ENCODE measurements at regions not wholly inside any gene's neighbourhood (a gene's known extent, or its start where the extent isn't known, plus 50 kb on each side); places are given as distances from the start of the nearest gene placed in this dataset.
"Not testable (repeated sequence)": the region's sequence is repeated elsewhere in the genome, so short reads cannot be mapped to it uniquely, and the experiment has no call there.

DNA sequence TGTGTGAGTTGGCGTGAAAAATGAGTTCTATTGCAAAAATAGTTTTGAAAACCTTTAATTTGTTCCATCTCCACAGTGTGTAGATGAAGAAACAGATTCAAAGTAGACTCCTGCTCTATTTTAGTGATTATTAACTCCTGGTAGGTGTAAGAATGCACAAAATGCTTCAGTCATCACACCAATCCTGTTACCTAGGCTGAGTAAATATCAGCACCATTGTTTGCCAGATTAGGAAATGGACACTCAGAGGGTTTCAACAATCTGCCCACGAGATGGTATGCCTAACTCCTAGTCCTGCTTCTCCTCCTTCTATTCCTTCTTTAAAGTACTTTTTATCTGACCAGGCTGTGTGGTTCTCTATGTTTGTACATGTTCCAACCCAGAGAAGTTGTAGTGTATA, 108.9 kb upstream of the AHI1 start:
- DNase-seq, result no peak

DNA sequence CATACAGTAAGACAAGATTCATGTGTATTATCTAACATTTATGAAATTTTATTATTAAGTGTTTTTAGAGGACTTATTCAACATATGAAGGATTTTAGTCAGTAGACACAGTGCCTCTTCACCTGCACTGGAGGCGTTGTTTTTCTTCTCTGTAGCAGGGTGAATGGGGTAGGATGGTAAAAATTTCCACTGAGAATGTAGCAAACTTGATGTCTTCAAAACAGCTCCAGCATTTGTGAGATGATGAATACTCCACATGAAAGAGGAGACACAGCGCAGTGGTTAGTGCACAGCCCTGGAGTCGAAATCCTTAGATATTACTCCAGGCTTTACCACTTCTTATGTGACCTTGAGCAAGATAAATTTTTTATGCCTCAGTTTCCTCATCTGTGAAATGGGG, 110.5 kb upstream of the AHI1 start:
- DNase-seq, result no peak

DNA sequence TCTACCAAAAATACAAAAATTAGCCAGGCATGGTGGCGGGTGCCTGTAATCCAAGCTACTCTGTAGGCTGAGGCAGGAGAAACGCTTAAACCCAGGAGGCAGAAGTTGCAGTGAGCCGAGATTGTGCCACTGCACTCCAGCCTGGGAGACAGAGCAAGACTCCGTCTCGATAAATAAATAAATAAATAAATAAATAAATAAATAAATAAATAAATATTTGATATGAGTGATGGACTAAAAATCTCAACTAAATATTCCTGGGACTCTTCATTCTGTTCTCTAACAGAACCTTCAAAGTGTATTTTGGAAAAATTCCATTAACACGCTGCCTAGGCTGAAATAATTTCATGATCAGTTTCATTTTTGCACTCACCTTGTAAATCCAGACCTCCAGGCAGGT, 112.7 kb upstream of the AHI1 start:
- DNase-seq, result not testable (repeated sequence)

DNA sequence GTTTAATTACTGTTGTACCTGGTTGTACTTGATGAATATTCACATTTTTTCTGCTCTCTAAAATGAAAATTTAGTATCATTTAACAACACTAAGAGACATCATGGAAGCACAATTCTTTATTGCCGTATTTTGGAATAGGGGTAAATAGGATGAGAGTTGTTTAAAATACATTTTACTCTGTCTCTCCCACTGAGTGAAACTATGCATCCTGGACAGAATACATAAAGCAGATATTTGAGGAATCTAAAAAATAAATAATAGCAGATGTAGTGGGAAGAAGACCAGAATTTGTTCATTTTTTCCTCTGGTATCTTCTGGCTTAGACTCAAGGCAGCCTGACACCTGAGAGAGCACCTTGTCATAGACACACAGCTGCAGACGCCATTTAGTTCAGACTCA, 119.1 kb upstream of the AHI1 start:
- no peak for DNase-seq

DNA sequence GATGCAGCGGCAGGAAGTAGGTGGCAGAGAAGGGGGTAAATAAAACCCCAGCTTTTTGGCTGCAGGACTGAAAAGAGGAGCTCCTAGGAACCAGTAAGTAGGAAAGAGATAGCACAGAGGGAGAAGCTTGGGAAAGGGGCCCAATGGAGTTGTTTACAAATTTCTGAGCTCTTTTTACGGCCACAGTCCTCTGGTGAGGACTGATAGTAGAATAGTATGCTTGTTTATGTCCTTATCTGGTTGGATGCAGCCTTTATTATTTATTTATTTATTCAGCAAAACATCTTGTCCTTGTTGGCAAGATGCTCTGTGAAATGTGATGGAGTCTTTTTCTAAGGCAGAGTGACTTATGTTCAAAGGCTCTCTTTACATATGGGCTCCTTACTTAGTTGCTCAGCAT, 119.7 kb upstream of the AHI1 start:
- DNase-seq, result no peak

DNA sequence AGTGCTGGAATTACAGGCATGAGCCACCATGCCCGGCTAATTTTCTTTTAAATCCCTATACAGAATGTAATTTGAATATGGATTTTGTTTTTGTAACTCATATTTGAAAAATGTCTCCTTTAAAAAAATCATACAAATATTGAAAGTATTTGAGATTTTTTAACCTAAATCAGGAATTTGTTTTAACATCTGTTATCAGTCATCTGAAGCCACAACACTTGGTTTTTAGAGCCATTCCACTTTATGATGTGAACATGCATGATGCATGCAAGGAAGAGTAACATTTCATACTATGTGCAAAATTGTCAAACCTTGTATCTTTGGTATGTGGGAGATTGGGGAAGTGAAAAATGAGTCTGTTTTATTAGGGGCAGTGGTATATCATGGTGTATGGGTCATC, 124.5 kb upstream of the AHI1 start:
- no peak for DNase-seq

DNA sequence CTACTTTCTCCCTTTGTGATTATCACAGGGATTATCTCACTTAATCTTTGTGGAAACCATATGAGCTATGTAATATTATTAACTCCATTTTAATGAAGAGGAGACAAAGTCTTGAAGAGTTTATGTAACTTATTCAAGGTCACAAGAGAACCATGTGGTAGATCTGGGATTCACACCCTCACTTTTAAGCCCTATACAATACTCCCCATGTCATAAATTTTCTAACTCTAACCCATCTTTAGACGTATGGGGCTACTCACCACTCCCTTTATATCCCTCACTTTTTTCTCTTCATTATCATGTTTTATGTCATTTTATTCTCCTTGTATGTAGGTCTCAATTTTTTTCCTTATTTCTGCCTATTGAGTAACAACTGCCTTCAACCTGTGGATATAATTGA, 126.4 kb upstream of the AHI1 start:
- no peak for DNase-seq

DNA sequence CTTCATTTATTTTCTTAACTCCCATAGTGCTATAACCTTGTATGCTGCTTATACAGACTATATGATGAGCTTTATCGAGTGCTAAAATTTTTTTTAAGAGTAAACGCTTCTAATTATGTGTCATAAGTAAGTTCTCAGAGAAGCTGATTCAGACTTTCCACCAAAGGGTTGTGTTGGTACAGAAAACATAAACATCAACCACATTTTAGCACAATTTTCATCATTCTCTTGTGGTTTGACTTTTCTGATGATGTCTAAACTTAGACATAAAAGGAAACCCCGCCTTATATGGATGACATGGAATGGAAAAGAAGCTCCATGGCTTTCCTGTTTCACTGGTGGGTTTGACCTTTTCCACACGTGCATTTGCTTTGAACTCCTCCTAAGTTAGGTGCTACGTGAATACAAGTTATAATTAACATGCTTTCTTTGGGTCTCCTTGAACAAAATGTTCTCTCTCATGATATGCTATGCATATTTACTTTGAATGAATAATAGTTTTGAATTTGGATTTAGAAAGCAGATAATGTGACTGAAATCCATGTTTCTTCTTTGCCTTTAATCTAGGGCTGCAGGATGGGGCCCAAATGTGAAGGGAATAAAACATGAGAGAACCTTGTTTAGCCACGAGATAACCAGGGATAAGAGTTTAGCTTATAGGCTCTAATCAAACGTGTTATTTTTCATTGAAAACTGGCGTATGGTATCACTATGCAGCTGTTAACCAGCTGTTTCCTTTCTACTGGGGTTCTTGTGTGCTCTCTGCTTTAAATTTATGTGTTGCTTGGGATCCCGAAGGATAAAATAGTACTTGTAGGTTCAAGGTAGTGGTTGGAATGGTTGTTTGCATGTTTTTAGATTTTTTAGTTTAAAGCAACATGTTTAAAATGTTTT, 127.1 kb upstream of the AHI1 start:
- no peak for DNase-seq

DNA sequence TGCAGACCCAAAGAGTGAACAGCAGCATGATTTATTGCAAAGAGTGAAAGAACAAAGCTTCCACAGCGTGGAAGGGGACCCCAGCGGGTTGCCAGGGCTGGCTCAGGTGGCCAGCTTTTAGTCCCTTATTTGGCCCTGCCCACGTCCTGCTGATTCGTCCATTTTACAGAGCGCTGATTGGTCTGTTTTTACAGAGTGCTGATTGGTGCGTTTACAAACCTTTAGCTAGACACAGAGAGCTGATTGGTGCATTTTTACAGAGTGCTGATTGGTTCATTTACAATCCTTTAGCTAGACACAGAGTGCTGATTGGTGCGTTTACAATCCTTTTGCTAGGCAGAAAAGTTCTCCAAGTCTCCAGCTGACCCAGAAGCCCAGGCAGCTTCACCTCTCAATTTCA, 128.5 kb upstream of the AHI1 start:
- DNase-seq, result not testable (repeated sequence)

DNA sequence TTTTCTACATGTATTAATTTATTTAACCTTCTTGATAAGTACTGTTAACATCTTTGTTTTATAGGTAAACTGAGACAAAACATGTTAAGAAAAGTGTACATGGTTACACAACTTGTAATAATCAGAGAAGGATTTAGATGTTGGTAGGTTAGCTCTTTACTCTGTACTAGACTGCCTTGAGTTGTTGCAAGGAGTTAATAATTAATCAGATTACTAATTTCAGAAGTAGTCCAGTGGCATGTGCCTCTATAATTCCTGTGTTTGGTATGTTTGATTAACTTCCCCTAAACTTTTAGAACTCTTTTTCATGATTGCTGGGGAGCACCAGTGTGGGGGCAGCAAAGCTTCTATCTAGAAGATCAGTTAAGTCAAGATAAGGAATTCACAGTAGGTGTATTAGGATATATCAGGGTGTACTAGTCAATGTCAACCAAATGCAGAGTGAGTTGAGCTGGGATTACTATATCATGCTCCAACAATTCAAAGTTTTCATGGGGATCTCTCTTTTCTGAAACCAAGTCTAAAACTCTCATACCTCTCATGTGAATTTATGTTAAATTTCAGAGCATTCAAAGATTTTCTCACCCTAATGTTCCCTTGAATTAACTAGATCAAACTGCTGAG, 129.7 kb upstream of the AHI1 start:
- no peak for DNase-seq

DNA sequence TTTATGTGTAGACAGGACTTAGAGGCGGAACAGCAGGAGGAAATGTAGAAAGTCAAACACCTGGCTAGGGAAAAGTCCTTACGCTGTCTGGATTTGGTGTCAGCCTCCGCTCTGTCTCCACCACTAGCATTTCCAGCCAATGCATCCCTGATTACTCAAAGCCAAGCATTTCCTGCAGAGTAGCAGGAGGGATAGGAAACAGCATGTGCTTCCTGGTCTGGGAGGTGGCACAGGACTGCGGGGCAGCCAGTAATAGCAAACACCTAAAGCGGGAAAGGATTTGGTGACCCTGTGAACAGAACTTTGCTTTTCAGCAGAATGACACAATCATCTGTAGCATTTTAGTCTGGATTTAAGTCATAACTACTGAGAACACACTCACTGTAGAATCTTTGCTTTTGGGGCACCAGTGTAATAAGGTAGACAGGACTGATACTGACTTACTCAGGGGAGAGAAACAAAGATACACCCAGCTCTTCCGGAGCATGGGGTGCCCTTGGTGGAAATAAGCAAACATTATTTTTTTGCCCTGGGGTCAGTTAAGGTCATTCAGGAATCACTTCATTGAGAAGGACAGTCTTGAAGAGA, 133.3 kb upstream of the AHI1 start:
- DNase-seq, result no peak

DNA sequence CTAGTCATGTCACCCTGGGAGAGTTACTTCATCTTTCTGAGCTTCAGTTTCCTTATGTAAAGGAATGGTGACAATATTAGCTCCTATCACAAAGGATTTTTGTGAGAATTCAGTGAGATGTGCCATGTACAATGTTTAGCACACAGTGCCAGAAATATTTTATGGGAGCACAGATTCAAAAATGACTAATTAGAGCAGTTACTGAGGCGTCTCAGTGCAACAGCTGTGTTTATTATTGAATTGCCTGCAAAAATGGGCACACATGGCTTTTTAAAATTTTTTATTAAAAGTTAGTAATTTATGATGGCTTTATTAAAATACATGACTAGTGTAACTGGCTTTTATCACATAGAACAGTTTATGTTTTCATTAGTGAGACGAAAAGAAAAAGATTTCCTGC, 134.3 kb upstream of the AHI1 start:
- DNase-seq, result no peak

DNA sequence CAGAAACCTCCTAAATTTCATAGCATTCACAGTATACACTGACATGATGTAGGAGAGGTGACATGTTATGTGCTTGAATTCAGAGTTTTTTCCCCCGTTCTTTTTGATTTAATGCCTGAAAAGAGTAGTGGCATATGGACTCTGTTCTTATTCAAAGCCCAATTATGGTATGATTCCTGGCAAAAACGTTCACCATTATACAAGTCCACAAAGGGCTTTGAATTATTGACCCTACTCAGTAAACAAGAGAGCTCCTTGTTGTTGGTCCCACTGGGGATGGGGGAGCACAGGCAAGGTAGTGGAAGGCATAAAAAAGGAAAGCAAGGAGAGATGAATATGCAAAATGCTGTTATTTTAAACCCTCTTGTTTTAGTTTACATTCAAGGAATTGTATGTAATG, 136.0 kb upstream of the AHI1 start:
- DNase-seq, result no peak

DNA sequence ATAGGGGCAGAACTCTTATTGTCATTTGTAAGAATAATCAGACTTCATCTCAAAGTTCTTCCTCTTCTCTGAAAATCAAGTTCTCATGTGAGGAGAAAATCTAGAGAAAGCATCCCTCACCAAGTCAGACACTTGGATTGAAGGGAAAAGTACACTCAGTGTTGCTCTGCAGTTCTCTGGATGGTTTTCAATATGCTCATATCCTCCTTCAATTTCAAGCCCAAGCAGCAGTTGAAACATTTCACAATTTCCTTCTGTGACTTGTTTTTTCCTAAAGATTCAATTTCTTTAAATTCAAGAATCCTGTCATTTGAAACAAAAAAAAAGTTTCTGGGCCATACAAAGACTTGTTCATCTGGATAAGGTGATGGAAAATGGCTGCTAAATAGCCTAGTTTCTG, 140.2 kb upstream of the AHI1 start:
- DNase-seq, result no peak

DNA sequence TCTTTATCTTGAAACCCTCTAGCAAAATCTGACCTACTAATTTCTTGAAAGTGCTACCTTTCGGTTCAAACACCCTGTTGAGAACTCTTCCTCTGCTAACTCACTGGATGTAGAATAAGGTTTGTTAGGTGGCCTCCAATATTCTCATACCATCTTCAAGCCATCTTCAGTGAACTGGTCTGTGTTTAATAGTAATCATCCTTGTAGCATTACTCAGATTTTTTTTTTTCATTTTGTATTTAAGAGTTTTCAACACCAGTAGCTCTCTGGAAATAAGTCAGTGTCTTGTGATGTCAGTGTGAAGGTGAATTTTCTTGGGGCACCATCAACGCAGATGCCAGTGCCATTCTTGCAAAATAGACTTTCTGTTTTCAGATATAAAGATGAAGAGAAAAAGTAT, 140.6 kb upstream of the AHI1 start:
- no peak for DNase-seq

DNA sequence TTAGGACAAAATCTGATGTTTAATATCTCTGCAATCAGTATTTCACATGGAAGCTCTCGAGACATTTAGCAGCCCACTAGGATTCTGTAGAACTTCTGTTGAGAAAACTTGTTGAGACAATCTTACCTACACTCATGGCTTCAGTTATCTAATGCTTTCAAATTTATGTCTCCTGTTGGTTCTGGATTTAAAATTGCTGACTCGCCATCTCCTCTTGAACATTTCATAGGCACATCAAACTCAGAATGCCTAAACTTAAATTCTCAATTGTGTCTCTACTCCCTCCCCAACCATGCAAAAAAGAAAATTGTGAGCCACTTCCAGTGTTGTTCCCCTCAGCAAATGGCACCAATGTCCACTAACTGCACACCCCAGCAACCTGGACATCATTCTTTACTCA, 142.5 kb upstream of the AHI1 start:
- DNase-seq, result no peak

DNA sequence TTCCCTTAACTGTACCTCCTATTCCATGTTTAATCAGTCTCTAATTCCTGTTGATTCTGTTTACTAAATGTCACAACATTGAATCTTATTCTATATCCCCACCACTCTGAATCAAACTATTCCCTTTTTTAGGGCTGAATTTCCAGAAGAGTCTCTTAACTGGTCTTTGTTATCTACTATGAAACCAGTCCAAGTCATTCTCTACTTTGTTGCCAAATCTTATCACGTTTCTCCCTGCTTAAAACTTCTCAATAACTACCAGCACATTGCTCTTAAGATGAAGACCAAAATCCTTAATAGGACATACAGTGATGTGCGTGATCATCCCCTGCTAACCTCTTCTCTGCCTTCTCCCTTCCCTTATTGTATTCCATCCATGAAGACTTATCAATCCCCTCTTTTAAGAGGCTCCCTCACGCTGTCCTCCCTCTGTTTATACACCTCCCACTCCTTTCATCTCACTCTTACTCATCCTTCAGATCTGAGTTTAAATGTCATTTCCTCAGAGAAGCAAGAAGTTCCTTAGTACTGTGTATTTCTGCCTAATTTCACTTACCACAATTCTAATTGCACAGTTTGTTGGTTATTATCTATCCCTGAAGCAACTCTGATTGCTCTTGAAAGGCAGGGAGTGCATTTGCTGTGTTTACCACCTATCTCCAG, 143.0 kb upstream of the AHI1 start:
- no peak for DNase-seq

DNA sequence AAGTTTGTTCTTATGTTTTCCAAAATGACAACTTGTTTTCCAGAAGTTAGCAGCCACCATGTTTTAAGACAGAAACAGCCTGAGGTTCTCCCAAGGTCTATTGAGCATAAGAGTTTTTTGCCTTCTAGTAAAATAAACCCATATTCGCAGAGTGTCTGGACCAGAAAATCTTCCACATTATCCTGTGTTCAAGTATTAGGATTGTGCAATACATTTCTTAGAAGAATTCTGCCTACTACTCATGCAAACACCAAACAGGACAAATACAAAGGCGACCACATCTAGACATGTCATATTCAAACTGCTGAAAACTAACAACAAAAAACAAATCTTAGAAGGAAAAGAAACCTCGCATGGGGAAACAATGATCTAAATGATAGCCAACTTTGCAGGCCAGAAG, 145.4 kb upstream of the AHI1 start:
- no peak for DNase-seq

DNA sequence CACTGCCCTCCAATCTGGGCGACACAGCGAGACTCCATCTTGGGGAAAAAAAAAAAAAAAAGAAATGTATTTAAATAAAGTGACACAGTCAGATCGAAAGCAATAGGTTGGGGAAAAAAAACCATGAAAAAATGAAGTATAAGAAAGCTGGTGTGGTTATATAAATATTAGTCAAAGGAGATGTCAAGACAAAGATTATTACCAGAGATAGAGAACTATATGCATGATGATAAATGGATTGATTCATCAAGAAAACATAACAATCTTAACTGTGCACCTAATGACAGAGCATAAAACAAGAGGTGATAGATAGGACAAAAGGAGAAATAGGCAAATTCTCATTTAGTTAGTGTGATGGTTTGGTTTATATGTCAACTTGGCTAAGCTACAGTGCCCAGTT, 146.9 kb upstream of the AHI1 start:
- DNase-seq, result no peak

DNA sequence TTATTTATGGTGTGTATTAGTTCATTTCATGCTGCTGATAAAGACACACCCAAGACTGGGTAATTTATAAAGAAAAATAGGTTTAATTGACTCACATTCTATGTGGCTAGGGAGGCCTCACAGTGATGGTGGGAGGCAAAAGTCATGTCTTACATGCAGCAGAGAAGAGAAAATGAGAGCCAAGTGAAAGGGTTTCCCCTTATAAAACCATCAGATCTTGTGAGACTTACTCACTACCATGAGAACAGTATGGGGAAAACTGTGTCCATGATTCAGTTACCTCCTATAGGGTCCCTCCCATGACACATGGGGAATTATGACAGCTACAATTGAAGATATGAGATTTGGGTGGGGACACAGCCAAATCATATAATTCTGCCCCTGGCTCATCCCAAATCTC, 150.0 kb upstream of the AHI1 start:
- DNase-seq, result no peak

DNA sequence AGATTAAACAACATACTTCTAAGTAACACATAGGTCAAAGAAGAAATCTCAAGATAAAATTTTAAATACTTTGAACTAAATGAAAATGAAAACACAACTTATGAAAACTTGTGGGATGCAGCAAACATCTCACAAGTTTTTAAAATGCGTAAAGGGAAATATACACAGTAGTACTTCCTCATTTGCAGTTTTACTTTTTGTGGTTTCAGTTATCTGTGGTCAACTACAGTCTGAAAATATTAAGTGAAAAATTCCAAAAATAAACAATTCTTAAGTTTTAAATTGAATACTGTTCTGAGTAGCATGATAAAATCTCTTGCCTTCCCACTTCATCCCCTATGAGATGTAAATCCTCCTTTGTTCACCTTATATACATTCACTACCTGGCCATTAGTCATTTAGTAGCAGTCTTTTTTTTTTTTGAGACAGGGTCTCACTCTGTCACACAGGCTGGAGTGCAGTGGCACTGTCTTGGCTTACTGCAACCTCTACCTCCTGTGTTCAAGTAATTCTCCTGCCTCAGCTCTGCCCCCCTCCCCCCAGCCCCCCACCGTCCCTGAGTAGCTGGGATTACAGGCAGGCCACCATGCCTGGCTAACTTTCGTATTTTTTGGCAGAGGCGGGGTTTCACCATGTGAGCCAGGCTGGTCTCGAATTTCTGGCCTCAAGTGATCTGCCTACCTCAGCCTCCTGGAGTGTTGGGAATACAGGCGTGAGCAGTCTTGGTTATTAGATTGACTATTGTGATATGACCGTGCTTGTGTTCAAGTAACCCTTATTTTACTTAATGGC, 154.6 kb upstream of the AHI1 start:
- DNase-seq, result no peak

DNA sequence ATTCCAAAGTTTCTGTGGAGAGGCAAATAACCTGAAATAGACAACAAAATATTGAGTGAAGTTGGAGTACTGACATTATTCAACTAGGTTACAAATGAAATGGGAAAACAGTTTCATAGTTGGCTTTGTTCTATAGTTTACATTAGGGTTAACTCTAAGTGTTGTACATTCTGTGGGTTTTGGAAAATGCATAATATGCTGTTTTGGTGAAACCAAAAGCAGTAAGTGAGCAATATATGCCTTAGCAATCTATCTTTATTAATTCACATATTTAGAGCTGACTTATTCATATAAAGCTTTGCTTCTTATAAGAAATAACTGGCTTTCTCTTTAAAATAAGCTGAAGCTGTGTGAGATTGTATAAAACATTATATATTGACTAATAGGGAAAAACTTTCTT, 157.5 kb upstream of the AHI1 start:
- no peak for DNase-seq

DNA sequence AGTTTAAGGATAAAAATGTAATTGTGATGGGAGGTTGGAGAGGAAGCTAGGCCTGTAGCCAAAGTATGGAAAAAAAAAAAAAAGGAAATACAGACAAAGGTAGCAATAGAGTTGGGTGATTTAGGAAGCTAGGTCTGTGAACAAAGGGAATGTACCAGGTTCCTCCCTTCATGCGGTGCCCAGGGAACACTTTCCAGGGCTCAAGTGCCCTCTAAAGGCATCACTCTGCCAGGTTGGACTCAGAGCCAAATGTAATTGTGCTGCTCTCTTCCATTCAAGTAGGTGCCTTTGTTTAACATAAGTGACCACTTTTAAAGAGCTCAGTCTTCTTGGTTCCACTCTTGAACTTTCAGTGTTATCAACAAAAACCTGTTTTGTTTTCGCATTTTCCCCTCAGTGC, 159.7 kb upstream of the AHI1 start:
- no peak for DNase-seq
